Endodermal cell (in vitro differentiated cells): ENCODE measurements at regions not wholly inside any gene's neighbourhood (a gene's known extent, or its start where the extent isn't known, plus 50 kb on each side); places are given as distances from the start of the nearest gene placed in this dataset.

Source experiments
- DNase-seq: peaks from one replicate; pipeline ENCODE4 v3.0.0-alpha.2; 2017
- H3K27ac ChIP-seq: 2 replicates; pipeline ENCODE4 v1.5.1; 2013; ENCODE audit warnings: mild to moderate bottlenecking, low read depth, low read length, moderate library complexity
- H3K27me3 ChIP-seq: 2 replicates; pipeline ENCODE4 v1.6.1; 2013; ENCODE audit warnings: mild to moderate bottlenecking, low read length, moderate library complexity; ENCODE audit not compliant: insufficient read depth, control insufficient read depth, poor library complexity, severe bottlenecking
- H3K36me3 ChIP-seq: 2 replicates; pipeline ENCODE4 v1.7.0; 2013; ENCODE audit warnings: mild to moderate bottlenecking, low read length, moderate library complexity; ENCODE audit not compliant: control insufficient read depth, insufficient read depth
- H3K4me1 ChIP-seq: one replicate; pipeline ENCODE4 v1.7.0; 2013; ENCODE audit warnings: low read length; ENCODE audit not compliant: control insufficient read depth, insufficient read depth
- H3K4me3 ChIP-seq: 2 replicates; pipeline ENCODE4 v1.5.1; 2013; ENCODE audit warnings: mild to moderate bottlenecking, low read length, moderate library complexity
- H3K9ac ChIP-seq: 2 replicates; pipeline ENCODE4 v1.6.1; 2013; ENCODE audit warnings: mild to moderate bottlenecking, low read length, moderate library complexity; ENCODE audit not compliant: poor library complexity, severe bottlenecking; ENCODE audit errors: extremely low read depth
- H3K9me3 ChIP-seq: 2 replicates; pipeline ENCODE4 v1.6.1; 2013; ENCODE audit warnings: mild to moderate bottlenecking, low read length, moderate library complexity; ENCODE audit not compliant: control insufficient read depth
- H3K27ac Mint-ChIP-seq: 2 replicates; pipeline ENCODE4 v1.8.0; 2020; ENCODE audit warnings: mixed read lengths
- H3K27me3 Mint-ChIP-seq: 2 replicates; pipeline ENCODE4 v1.8.0; 2021; ENCODE audit warnings: mild to moderate bottlenecking, mixed read lengths; ENCODE audit not compliant: insufficient read depth
- H3K36me3 Mint-ChIP-seq: 2 replicates; pipeline ENCODE4 v1.8.0; 2020; ENCODE audit warnings: low read depth, mixed read lengths
- H3K4me1 Mint-ChIP-seq: 2 replicates; pipeline ENCODE4 v1.8.0; 2020; ENCODE audit warnings: mixed read lengths
- H3K4me3 Mint-ChIP-seq: 2 replicates; pipeline ENCODE4 v1.8.0; 2020; ENCODE audit warnings: mild to moderate bottlenecking, moderate library complexity, mixed read lengths
- H3K9me3 Mint-ChIP-seq: 2 replicates; pipeline ENCODE4 v1.8.0; 2020; ENCODE audit warnings: mild to moderate bottlenecking, mixed read lengths
- WGBS, 2 experiments: methylation state at CpG; one replicate each; pipeline versions ENCODE4 v1.1.5 to v1.1.7; 2013; ENCODE audit warnings: missing lambda C conversion rate in 2 of 2, mixed read lengths in 1 of 2; ENCODE audit not compliant: insufficient coverage in 1 of 2, insufficient read length in 1 of 2; 5-methylcytosine and 5-hydroxymethylcytosine counted together
- TF ChIP-seq, protein P1 (sequence below): fragments of 200-600 bp; sonication (generic); conservative IDR thresholded peaks from 2 replicates; pipeline ENCODE4 v1.5.0; 2021; ENCODE audit warnings: antibody characterized with exemption, mild to moderate bottlenecking

DNA sequence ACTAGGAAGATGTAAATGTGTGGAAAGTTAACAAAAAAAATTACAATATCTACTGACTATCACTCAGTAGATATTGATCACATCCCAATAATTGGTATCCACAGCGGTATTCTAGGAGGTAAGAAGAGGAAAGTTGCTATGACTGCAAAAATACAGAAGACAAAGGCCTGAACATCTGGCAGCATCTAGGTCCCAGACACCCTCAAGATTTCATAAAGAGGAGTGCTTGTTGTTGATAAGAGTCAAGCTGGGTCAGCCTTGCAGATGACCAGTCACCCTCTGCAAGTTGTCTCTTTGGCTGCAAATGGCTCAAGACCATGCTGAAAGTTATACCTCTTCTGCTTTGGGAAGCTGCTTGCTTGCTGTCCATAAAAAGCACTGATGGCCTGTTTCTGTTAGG is 179.8 kb upstream of the FOXN2 start:
- 100% methylated on average over 1 of the region's 1 CpG; no CpG with 5 or more reads in 1 of the 2 experiments for WGBS, 2 experiments
- Mint-ChIP-seq H3K9me3 (no peaks in the 10 kb centered on the region), H3K4me3 (no peak overlapping the region), H3K27me3 (no peaks in the 10 kb centered on the region), H3K36me3 (no peaks in the 10 kb centered on the region), H3K27ac (no peak overlapping the region), H3K4me1 (no peaks in the 10 kb centered on the region)
- no peak overlapping the region for H3K4me3 ChIP-seq
- no peak for DNase-seq
- no peaks in the 10 kb centered on the region for H3K9me3 ChIP-seq
- no peak overlapping the region for H3K9ac ChIP-seq
- H3K36me3 ChIP-seq: no peaks in the 10 kb centered on the region
- TF ChIP-seq, protein P1, sequence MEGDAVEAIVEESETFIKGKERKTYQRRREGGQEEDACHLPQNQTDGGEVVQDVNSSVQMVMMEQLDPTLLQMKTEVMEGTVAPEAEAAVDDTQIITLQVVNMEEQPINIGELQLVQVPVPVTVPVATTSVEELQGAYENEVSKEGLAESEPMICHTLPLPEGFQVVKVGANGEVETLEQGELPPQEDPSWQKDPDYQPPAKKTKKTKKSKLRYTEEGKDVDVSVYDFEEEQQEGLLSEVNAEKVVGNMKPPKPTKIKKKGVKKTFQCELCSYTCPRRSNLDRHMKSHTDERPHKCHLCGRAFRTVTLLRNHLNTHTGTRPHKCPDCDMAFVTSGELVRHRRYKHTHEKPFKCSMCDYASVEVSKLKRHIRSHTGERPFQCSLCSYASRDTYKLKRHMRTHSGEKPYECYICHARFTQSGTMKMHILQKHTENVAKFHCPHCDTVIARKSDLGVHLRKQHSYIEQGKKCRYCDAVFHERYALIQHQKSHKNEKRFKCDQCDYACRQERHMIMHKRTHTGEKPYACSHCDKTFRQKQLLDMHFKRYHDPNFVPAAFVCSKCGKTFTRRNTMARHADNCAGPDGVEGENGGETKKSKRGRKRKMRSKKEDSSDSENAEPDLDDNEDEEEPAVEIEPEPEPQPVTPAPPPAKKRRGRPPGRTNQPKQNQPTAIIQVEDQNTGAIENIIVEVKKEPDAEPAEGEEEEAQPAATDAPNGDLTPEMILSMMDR: no peak
- no peaks in the 10 kb centered on the region for H3K4me1 ChIP-seq
- no peaks in the 10 kb centered on the region for H3K27me3 ChIP-seq
- no peak overlapping the region for H3K27ac ChIP-seq

DNA sequence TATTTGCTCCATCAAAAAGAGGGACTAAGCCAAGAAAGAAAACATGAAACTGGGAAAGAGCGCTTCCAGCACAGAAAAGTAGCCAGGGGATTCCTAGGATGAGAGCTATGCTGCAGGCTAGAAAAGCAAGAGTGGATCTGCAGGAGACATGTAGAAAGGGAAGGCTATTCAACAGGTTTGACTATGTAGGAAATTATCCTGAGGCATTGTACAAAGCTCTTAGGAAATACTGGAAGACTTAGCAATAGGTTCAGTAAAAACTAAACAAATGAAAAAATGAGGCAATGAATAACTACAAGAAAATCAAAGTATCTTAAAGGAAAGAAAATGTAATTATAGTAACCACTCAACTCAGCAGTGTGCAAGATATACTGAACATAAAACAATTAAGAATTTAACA is 178.7 kb upstream of the FOXN2 start:
- Histone ChIP-seq H3K9me3 (no peaks in the 10 kb centered on the region), H3K27ac (no peak overlapping the region), H3K36me3 (no peaks in the 10 kb centered on the region), H3K4me1 (no peaks in the 10 kb centered on the region), H3K4me3 (no peak overlapping the region), H3K27me3 (no peaks in the 10 kb centered on the region), H3K9ac (no peak overlapping the region)
- H3K4me3 Mint-ChIP-seq: no peak overlapping the region
- H3K36me3 Mint-ChIP-seq: no peaks in the 10 kb centered on the region
- 95 to 100% methylated on average over 1 of the region's 1 CpG for WGBS, 2 experiments
- no peaks in the 10 kb centered on the region for H3K4me1 Mint-ChIP-seq
- no peaks in the 10 kb centered on the region for H3K9me3 Mint-ChIP-seq
- no peak overlapping the region for H3K27ac Mint-ChIP-seq
- TF ChIP-seq, protein P1: no peak
- no peak for DNase-seq
- H3K27me3 Mint-ChIP-seq: no peaks in the 10 kb centered on the region

DNA sequence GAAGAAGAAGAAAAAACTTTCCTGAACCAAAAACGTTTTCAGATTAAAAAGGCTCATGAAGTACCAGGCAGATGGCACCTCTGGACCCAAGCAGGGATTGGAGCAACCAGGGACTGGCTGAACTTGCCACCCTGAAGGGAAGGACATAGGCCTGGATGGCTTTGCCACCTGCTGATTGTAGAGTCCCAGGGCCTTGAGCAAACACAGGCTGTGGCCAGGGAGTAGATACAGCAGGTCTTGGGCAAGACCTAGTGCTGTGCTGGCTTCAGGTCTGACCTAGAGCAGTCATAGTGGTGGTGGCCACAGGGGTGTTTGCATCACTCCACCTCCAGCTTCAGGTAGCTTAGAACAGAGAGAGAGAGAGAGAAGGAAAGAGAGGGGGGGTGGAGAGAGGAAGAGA is 176.7 kb upstream of the FOXN2 start:
- H3K4me1 Mint-ChIP-seq: no peaks in the 10 kb centered on the region
- Histone ChIP-seq H3K9ac (no peak overlapping the region), H3K4me1 (no peaks in the 10 kb centered on the region), H3K27me3 (no peaks in the 10 kb centered on the region), H3K27ac (no peak overlapping the region), H3K9me3 (no peaks in the 10 kb centered on the region), H3K4me3 (no peak overlapping the region), H3K36me3 (no peaks in the 10 kb centered on the region)
- H3K4me3 Mint-ChIP-seq: no peak overlapping the region
- H3K27me3 Mint-ChIP-seq: peaks cover 1% of the 10 kb centered on the region
- no peak overlapping the region for H3K27ac Mint-ChIP-seq
- no peak for DNase-seq
- H3K9me3 Mint-ChIP-seq: no peaks in the 10 kb centered on the region
- H3K36me3 Mint-ChIP-seq: no peaks in the 10 kb centered on the region
- 69 to 82% methylated on average over 1 of the region's 1 CpG for whole genome bisulfite sequencing, 2 experiments
- TF ChIP-seq, protein P1: no peak
